Stimulated activated CD4-positive, alpha-beta T cell treated with anti-CD3 and anti-CD28 coated beads, Interleukin-1b, Interleukin-23, amount 100 ng/mL, for 48 hours (primary cell): ENCODE measurements at regions not wholly inside any gene's neighbourhood (a gene's known extent, or its start where the extent isn't known, plus 50 kb on each side); places are given as distances from the start of the nearest gene placed in this dataset.
A peak's percentile ranks its signal among the peaks of the same experiment; 100 is the strongest.

Source experiments
- DNase-seq: peaks from one replicate; pipeline ENCODE4 v3.0.0-alpha.2; 2020

DNA sequence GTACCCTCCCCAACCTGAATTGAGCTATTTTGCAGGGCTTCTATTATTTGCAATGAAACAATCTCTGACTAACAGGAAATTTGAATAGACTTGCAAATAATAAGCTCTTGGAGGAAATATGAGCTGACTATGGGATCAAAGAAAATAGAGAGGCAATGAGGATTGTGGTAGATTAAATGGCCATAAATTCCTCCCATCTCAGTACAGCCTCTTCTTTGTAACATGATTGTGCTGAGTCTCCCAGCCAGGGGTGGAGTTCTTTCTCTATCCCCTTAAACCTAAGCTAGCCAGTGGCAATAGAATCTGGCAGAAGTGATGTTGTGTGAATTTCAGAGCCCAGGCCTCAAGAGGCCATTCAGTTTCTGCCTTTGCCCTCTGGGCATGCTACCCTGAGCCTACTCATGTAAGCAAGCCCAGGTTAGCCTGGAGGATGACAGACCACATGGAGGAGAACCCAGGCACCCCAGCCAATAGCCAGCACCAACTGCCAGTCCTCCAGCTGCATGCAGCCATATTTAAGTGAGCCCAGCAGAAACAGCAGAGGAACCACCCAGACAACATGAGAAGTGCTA, 86.8 kb upstream of the TP53I11 start:
- no peak for DNase-seq

DNA sequence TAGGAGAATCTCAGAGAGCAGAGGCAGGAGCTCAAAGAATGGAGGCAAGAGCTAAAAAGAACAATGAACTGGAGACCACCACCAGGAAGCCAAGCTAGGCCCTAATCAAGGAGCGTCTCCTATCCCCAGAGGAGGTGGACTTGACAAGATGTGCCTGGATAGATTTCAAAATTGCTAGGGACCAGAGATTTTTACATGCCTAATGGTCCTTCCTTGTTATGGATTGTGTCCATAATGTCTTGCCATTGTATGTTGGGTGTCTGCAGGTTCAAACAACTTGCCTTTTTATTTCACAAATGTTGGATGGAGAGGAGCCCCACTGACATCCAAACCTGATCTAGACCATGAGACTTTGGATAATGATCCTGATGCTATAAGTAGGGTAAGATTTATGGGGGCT, 88.2 kb upstream of the TP53I11 start:
- no peak for DNase-seq

- DNase-seq = no peak
These were observed 90.9 kb upstream of the TP53I11 start for GRCh38 chr11:45041596-45041995.

- no peak for DNase-seq
These were observed 91.9 kb upstream of the TP53I11 start for GRCh38 chr11:45042560-45042959.

GRCh38 chr11:45043755-45044475, 93.2 kb upstream of the TP53I11 start:
- DNase-seq = no peak

GRCh38 chr11:45045683-45046471, 95.2 kb upstream of the TP53I11 start:
- peak; percentile 28 for DNase-seq

GRCh38 chr11:45048313-45048841, 97.7 kb upstream of the TP53I11 start:
- no peak for DNase-seq

- no peak for DNase-seq
These were observed 97.4 kb upstream of the PRDM11 start for GRCh38 chr11:45048870-45049691.

- DNase-seq = no peak
These were observed 96.3 kb upstream of the PRDM11 start for GRCh38 chr11:45050111-45050510.

DNA sequence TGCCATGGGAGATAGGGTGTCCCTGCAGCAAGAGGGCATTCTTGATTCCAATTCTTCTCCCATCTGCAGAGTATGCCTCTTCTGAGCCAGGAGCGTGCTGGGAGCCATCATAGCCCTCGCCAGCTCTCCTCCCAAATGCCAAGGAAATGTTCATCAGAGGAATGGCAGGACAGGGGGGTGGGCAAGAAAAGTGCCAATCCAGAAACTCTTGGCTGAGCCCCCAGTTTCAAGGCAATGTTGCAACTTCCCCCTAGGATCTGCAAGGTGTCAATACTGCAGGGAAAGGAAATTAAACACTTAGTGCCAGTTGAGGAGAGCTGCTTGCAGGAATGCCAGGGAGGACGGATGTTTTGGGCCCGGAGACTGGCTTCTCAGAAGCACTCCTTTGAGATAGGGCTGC, 94.8 kb upstream of the PRDM11 start:
- no peak for DNase-seq

DNA sequence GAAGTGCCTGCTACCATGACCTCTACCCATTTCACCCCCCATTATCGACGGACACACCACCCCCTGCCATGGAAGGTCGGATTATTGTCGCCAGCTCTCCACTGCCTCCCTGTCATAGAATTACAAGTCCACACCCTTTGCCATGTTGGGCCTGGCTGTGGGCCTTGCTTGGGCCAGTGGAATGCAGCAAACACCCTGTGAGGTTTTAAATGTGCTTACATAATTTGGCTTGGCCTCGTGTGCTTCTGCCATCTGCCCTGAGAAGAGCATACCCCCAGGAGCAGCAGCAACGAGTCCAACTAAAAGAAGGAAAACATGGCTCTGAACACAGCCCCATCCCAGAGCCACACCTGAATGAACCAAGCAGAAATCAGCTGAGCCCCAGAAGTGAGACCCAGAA, 94.1 kb upstream of the PRDM11 start:
- DNase-seq = no peak

- DNase-seq = no peak
These were observed 92.5 kb upstream of the PRDM11 start for GRCh38 chr11:45053736-45054446.

DNA sequence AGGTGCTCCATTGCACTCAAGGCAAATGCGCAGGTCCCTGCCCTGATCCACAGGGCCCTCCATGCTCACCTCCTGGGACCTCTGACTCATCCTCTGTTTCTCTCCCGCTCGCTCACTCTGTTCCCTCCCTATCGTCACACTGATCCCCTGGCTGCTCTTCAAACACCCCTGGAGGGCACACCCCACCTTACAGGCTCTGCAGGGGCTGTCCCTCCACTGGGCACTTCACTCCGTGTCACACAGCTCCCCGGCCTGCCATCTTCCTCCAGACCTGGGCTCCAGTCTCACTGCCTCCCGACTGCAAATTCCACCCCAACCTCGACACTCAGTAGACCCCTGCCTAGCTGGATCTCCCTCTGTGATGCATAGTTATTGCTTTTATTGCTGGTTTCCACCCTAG, 91.5 kb upstream of the PRDM11 start:
- no peak for DNase-seq

GRCh38 chr11:45056529-45056928, 89.9 kb upstream of the PRDM11 start:
- DNase-seq = no peak

GRCh38 chr11:45057938-45058646, 88.3 kb upstream of the PRDM11 start:
- DNase-seq = no peak

DNA sequence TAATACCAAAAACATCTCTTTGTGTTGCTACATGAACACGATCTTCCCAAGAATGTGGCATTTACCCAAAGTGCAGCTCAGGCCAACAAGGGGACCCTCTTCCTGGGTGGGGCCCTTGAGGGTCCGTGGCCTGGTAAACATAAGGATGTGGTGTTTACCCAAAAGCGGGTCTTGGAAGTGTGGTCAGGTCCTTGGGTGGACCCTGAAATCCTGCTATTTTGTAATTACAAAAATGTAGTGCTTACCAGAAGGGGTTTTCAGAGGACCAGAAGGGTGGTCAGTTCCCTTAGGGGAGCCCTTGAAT, 87.8 kb upstream of the PRDM11 start:
- DNase-seq = no peak

DNA sequence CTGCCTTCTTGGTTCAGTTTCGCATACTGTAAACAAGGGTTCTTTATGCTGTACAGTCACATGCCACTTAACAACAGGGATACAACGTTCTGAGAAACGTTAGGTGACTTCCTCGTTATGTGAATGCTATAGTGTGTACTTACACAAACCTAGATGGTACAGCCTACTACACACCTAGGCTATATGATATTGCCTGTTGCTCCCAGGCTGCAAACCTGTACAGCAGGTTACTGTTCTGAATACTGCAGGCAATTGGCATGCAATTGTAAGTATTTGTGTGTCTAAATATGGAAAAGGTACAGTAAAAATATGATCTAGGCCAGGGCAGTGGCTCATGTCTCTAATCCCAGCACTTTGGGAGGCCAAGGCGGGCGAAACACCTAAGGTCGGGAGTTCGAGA, 85.7 kb upstream of the PRDM11 start:
- DNase-seq = no peak

GRCh38 chr11:45061641-45062040, 84.8 kb upstream of the PRDM11 start:
- no peak for DNase-seq

- DNase-seq = no peak
These were observed 84.3 kb upstream of the PRDM11 start for GRCh38 chr11:45062115-45062514.

DNA sequence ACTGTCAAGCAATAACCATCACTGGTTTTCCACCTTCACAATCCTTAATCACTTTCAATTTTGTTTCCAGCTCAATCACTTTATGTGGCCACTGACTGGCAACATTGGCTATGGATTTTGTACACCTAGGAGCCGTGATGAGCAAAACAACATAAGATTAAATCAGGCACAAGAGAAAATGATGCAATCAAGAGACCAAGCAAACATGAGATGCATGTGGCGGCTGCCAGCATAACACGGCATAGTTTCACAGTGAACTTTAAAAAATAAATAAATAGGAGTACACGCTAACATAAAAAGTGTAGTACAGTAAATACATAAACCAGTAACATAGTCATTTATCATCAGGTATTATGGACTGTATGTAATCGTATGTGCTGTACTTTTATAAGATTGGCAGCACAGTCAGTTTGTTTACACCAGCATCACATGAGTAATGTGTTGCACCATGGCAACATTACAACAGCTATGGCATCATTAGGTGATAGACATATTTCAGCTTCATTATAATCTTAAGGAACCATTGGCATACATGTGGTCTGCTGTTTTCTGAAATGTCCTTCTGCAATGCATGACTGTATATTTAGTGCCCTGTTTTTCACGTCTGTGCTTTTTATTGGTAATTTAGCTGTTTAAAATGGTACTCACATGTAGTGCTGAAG, 83.3 kb upstream of the PRDM11 start:
- no peak for DNase-seq

- no peak for DNase-seq
These were observed 82.8 kb upstream of the PRDM11 start for GRCh38 chr11:45063669-45064068.
